ENCODE measurements at regions not wholly inside any gene's neighbourhood (a gene's known extent, or its start where the extent isn't known, plus 50 kb on each side); places are given as distances from the start of the nearest gene placed in this dataset.

DNA sequence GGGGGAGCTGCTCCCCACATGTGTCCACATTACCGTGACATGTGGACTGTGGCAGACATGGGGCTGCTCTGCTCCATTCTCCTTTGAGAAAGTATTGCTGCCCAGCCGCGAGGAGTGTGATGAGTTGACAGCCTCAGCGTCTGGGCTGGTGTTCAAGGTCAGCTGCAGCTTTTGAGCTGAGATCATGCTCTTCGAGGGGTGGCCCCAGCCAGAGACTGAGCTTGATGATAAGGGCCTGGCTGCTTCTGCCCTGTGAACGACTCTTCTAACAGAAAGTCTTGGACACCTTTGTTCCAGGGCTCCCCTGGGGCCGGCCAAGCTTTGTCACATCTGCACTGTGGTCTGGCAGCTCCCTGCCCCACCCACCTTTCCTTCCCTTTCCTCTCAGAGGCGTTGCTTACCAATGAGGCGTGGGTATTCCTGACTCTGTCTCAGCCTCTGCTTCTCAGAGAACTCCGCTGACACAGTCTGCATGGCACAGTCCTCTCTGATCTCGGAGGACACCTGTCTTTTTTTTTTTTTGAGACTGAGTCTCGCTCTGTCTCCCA is 86.6 kb downstream of the CHRD start:
- TF ChIP-seq YY1 (IDR thresholded peaks at IDR 0.05; ENCODE audit: insufficient read depth, insufficient read length) (no peak), ZNF274 (IDR thresholded peaks at IDR 0.05; ENCODE audit: low read depth, low read length) (no peak)

All from NT2/D1 (cell line).